Spleen (tissue), 11 donors: ENCODE measurements at regions not wholly inside any gene's neighbourhood (a gene's known extent, or its start where the extent isn't known, plus 50 kb on each side); places are given as distances from the start of the nearest gene placed in this dataset.

ENCODE experiments used
- DNase-seq: peaks from one replicate; pipeline ENCODE4 v3.0.0-alpha.2; 2020
- H3K27ac ChIP-seq, 8 donors: fragments of 200-600 bp; sonication (generic) in 7 of 8; 1 replicate in 4 of 8; 2 replicates in 4 of 8; pipeline versions ENCODE4 v1.5.0 to v1.8.0; 2016 to 2021; ENCODE audit warnings: inconsistent platforms in 4 of 8, mild to moderate bottlenecking in 4 of 8, moderate library complexity in 1 of 8
- H3K27me3 ChIP-seq, 7 donors: fragments of 200-600 bp; sonication (generic) in 6 of 7; replicated peaks in 1 of 7; 1 replicate in 4 of 7; 2 replicates in 3 of 7; pipeline versions ENCODE4 v1.5.0 to v1.8.0; 2016 to 2021; ENCODE audit warnings: inconsistent platforms in 3 of 7, mild to moderate bottlenecking in 1 of 7
- H3K36me3 ChIP-seq, 6 donors: fragments of 200-600 bp; sonication (generic) in 5 of 6; 1 replicate in 4 of 6; 2 replicates in 2 of 6; pipeline versions ENCODE4 v1.5.0 to v1.8.0; 2016 to 2021; ENCODE audit warnings: inconsistent platforms in 2 of 6
- H3K4me1 ChIP-seq, 6 donors: fragments of 200-600 bp; sonication (generic) in 5 of 6; 1 replicate in 3 of 6; 2 replicates in 3 of 6; pipeline versions ENCODE4 v1.5.0 to v1.8.0; 2016 to 2021; ENCODE audit warnings: inconsistent platforms in 3 of 6
- H3K4me3 ChIP-seq, 8 donors: fragments of 200-600 bp; sonication (generic) in 7 of 8; 1 replicate in 4 of 8; 2 replicates in 4 of 8; pipeline versions ENCODE4 v1.5.0 to v1.8.0; 2016 to 2021; ENCODE audit warnings: inconsistent platforms in 4 of 8, mild to moderate bottlenecking in 4 of 8, moderate library complexity in 2 of 8
- H3K9me3 ChIP-seq, 8 donors: fragments of 200-600 bp; sonication (generic) in 7 of 8; 1 replicate in 4 of 8; 2 replicates in 4 of 8; pipeline versions ENCODE4 v1.5.0 to v1.8.0; 2016 to 2021; ENCODE audit warnings: inconsistent platforms in 4 of 8
- POLR2A ChIP-seq, 3 donors: fragments of 450-650 bp; IDR thresholded peaks; one replicate each; pipeline ENCODE4 v1.5.1; 2017; ENCODE audit warnings: antibody characterized with exemption in 3 of 3, mild to moderate bottlenecking in 1 of 3
- POLR2AphosphoS5 ChIP-seq, 3 donors: sonication (generic); formaldehyde crosslinking; IDR thresholded peaks; one replicate each; pipeline ENCODE4 v1.5.1; 2017; ENCODE audit warnings: antibody characterized with exemption in 3 of 3
- WGBS, 5 donors: extraction: QIAGEN DNeasy Blood & Tissue Kit in 3 of 5; methylation state at CpG; one replicate each; pipeline versions ENCODE4 v1.1.5 to v1.1.7; 2013 to 2018; 5-methylcytosine and 5-hydroxymethylcytosine counted together
- intact Hi-C: fragments of 100-400 bp; cut with DNase I; formaldehyde crosslinking; loops from one replicate; pipeline ENCODE4 v1.15.0; 2023; ENCODE audit warnings: low total_unique reads
- TF ChIP-seq, protein P1 (sequence below), 11 experiments: fragments of 200-600 bp in 7 of 11; fragments of 450-650 bp in 4 of 11; sonication (generic) in 4 of 11; IDR thresholded peaks in 8 of 11; conservative IDR thresholded peaks in 3 of 11; 1 replicate in 7 of 11; 2 replicates in 4 of 11; pipeline versions ENCODE4 v1.4.0 to v1.8.0; 2016 to 2021; ENCODE audit warnings: antibody characterized with exemption in 11 of 11, inconsistent platforms in 4 of 11, mild to moderate bottlenecking in 1 of 11
- donor health status: healthy with polysubstance abuse.
- donor health status: DM: no; HTN: no; CAD: no; lungs with moderate emphysema.
- donor health status: DM: no; HTN: no; CAD: no.
- donor health status: Bipolar disorder and iron deficiency.
- donor health status: healthy.
- donor health status: DM: no; HTN: no; CAD: no.
- donor health status: DM: yes; HTN: yes; CAD: no.

GRCh38 chr9:90147426-90147825 is 495.2 kb downstream of the DIRAS2 start:
- Histone ChIP-seq H3K27me3 (peaks cover 0 to 16% (median 0%) of the 10 kb centered on the region in 7 donors), H3K4me1 (peaks cover 0 to 6% (median 0%) of the 10 kb centered on the region in 6 donors), H3K4me3 (no peak overlapping the region), H3K36me3 (no peaks in the 10 kb centered on the region), H3K9me3 (peaks cover 0 to 10% (median 1%) of the 10 kb centered on the region in 8 donors), H3K27ac (no peak overlapping the region)
- no peak for DNase-seq
- TF ChIP-seq POLR2A (IDR thresholded peaks at IDR 0.05) (no peak), POLR2AphosphoS5 (IDR thresholded peaks at IDR 0.05) (no peak)
- TF ChIP-seq, protein P1, sequence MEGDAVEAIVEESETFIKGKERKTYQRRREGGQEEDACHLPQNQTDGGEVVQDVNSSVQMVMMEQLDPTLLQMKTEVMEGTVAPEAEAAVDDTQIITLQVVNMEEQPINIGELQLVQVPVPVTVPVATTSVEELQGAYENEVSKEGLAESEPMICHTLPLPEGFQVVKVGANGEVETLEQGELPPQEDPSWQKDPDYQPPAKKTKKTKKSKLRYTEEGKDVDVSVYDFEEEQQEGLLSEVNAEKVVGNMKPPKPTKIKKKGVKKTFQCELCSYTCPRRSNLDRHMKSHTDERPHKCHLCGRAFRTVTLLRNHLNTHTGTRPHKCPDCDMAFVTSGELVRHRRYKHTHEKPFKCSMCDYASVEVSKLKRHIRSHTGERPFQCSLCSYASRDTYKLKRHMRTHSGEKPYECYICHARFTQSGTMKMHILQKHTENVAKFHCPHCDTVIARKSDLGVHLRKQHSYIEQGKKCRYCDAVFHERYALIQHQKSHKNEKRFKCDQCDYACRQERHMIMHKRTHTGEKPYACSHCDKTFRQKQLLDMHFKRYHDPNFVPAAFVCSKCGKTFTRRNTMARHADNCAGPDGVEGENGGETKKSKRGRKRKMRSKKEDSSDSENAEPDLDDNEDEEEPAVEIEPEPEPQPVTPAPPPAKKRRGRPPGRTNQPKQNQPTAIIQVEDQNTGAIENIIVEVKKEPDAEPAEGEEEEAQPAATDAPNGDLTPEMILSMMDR (IDR thresholded peaks at IDR 0.05 in 8 of 11, conservative IDR thresholded peaks at IDR 0.05 in 3 of 11): no peak
- intact Hi-C loops: no loop called here
- WGBS, 5 donors: 29 to 85% (median 55%) methylated on average over 3 of the region's 3 CpGs

GRCh38 chr9:90156318-90156717 is 486.3 kb downstream of the DIRAS2 start:
- no peak overlapping the region for H3K4me3 ChIP-seq
- TF ChIP-seq, protein P1 (IDR thresholded peaks at IDR 0.05 in 8 of 11, conservative IDR thresholded peaks at IDR 0.05 in 3 of 11): no peak
- TF ChIP-seq POLR2A (IDR thresholded peaks at IDR 0.05) (no peak), POLR2AphosphoS5 (IDR thresholded peaks at IDR 0.05) (no peak)
- WGBS, 5 donors: 76 to 93% (median 90%) methylated on average over 2 of the region's 2 CpGs
- H3K27ac ChIP-seq: no peak overlapping the region
- no peaks in the 10 kb centered on the region for H3K36me3 ChIP-seq
- H3K9me3 ChIP-seq: peaks cover 0 to 4% (median 0%) of the 10 kb centered on the region in 8 donors
- intact Hi-C loops: no loop called here
- peaks cover 0 to 6% (median 0%) of the 10 kb centered on the region in 7 donors for H3K27me3 ChIP-seq
- DNase-seq: no peak
- H3K4me1 ChIP-seq: no peaks in the 10 kb centered on the region

DNA sequence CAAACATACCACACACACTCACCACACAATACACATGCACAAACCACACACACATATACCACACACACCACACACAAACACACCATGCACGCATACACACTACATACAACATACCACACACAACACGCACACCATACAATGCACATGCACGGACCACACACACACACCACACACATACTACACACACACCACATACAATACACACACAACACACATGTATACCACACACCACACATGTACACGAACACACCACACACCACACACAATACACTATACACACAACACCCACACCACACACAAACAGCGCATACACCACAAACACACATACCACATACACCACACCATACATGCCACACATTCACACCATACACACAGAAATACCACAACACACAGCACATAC is 480.3 kb downstream of the DIRAS2 start:
- H3K27ac ChIP-seq: no peak overlapping the region

DNA sequence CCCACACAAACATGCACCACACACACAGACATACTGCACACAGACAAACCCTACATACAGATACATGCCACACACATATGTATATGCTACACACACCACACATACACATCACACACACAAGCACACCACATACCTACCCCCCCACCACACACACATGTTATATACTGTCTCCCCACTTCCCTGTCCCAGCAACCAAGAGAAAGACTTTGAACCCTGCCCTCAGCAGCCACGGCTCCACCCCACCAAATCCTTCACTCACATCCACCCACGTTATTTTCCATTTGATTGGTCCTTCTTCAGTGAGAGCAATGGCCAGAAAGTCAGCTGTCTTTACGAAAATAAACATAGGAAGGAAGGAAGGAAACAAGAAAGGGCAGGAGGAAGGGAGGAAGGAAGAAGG is 479.8 kb downstream of the DIRAS2 start:
- DNase-seq: no peak
- Histone ChIP-seq H3K9me3 (peaks cover 0 to 4% (median 0%) of the 10 kb centered on the region in 8 donors), H3K27ac (no peak overlapping the region), H3K27me3 (peaks cover 0 to 6% (median 0%) of the 10 kb centered on the region in 7 donors), H3K4me3 (no peak overlapping the region), H3K36me3 (no peaks in the 10 kb centered on the region), H3K4me1 (no peaks in the 10 kb centered on the region)
- 34 to 48% (median 43%) methylated on average over 3 of the region's 3 CpGs for WGBS, 5 donors
- intact Hi-C loops: no loop called here
- TF ChIP-seq POLR2AphosphoS5 (IDR thresholded peaks at IDR 0.05) (no peak), POLR2A (IDR thresholded peaks at IDR 0.05) (no peak)
- TF ChIP-seq, protein P1 (IDR thresholded peaks at IDR 0.05 in 8 of 11, conservative IDR thresholded peaks at IDR 0.05 in 3 of 11): no peak

More for the DNA sequence above, 480.3 kb downstream of the DIRAS2 start:
- WGBS, 5 donors: 93 to 97% (median 95%) methylated on average over 5 of the region's 5 CpGs
- Histone ChIP-seq H3K27me3 (peaks cover 0 to 6% (median 0%) of the 10 kb centered on the region in 7 donors), H3K9me3 (peaks cover 0 to 4% (median 0%) of the 10 kb centered on the region in 8 donors), H3K4me3 (no peak overlapping the region), H3K36me3 (no peaks in the 10 kb centered on the region), H3K4me1 (no peaks in the 10 kb centered on the region)
- intact Hi-C loops: no loop called here
- no peak for DNase-seq
- TF ChIP-seq POLR2A (IDR thresholded peaks at IDR 0.05) (no peak), POLR2AphosphoS5 (IDR thresholded peaks at IDR 0.05) (no peak)
- TF ChIP-seq, protein P1 (IDR thresholded peaks at IDR 0.05 in 8 of 11, conservative IDR thresholded peaks at IDR 0.05 in 3 of 11): no peak
